HepG2 (cell line): ENCODE measurements at regions not wholly inside any gene's neighbourhood (a gene's known extent, or its start where the extent isn't known, plus 50 kb on each side); places are given as distances from the start of the nearest gene placed in this dataset.

ENCODE experiments used
- ATAC-seq: fragments of 200-7000 bp; cut with Tn5 transposase; 3 replicates; pipeline ENCODE4 v1.9.1; 2020; ENCODE audit warnings: mild to moderate bottlenecking, moderate library complexity
- BruUV-seq: library from RNA; stranded (reverse); fragments of 400-500 nt; replicated peaks from 2 replicates; lab custom pipeline; 2021; lab: Mats Ljungman, UMichigan
- CTCF ChIA-PET: fragments of 300-600 bp; formaldehyde crosslinking; extraction: SDS; loops from one replicate; lab custom pipeline; 2021; ENCODE audit warnings: low total read pairs, inconsistent platforms, low intra/inter-chr PET ratio; lab: Yijun Ruan, JAX
- POLR2A ChIA-PET: fragments of 350-600 bp; sonication (Branson Sonifier 250); formaldehyde crosslinking; loops from one replicate; lab custom pipeline; 2020; ENCODE audit warnings: antibody characterized with exemption, inconsistent platforms; lab: Yijun Ruan, JAX
- DNase-seq: peaks from one replicate; pipeline ENCODE4 v3.0.0-alpha.2; 2015; ENCODE audit warnings: low spot score
- FAIRE-seq: peaks from 3 replicates; lab custom pipeline; 2011; peaks lifted over from hg19 to GRCh38; lab: Jason Lieb, UNC
- H2AFZ ChIP-seq: one replicate; pipeline ENCODE4 v1.6.1; 2011; ENCODE audit warnings: low read length, inconsistent platforms
- H3K27ac ChIP-seq: fragments of 300-600 bp; 3 replicates; pipeline ENCODE4 v1.8.0; 2011; ENCODE audit warnings: mixed run types, mild to moderate bottlenecking, mixed read lengths, low read length, inconsistent platforms; ENCODE audit not compliant: insufficient read depth; ENCODE audit errors: extremely low read length
- H3K27me3 ChIP-seq, 2 experiments: fragments of 200-600 bp in 1 of 2; 2 replicates in 1 of 2; 3 replicates in 1 of 2; pipeline versions ENCODE4 v1.6.0 to v1.8.0; 2011; ENCODE audit warnings: low read length in 2 of 2, mild to moderate bottlenecking in 2 of 2, moderate library complexity in 2 of 2, inconsistent platforms in 1 of 2; ENCODE audit not compliant: insufficient read depth in 2 of 2, control insufficient read depth in 1 of 2
- H3K36me3 ChIP-seq, 2 experiments: fragments of 200-600 bp in 1 of 2; replicated peaks in 1 of 2; 2 replicates in 1 of 2; 3 replicates in 1 of 2; pipeline versions ENCODE4 v1.5.1 to v1.8.0; 2011; ENCODE audit warnings: low read length in 2 of 2, inconsistent platforms in 1 of 2; ENCODE audit not compliant: insufficient read depth in 2 of 2, control insufficient read depth in 1 of 2
- H3K4me1 ChIP-seq: 2 replicates; pipeline ENCODE4 v1.5.1; 2012; ENCODE audit warnings: low read length, inconsistent platforms; ENCODE audit not compliant: insufficient read depth
- H3K4me2 ChIP-seq: 2 replicates; pipeline ENCODE4 v1.6.0; 2011; ENCODE audit warnings: low read depth, low read length, inconsistent platforms
- H3K4me3 ChIP-seq, 3 experiments: fragments of 200-600 bp in 1 of 3; sonication (generic), shearing (Covaris generic) in 1 of 3; replicated peaks in 1 of 3; 2 replicates each; pipeline ENCODE4 v1.5.1; 2011 to 2016; ENCODE audit warnings: low read length in 3 of 3, inconsistent platforms in 2 of 3, low read depth in 2 of 3, mild to moderate bottlenecking in 2 of 3, control low read depth in 1 of 3, mixed read lengths in 1 of 3; ENCODE audit not compliant: insufficient read depth in 1 of 3
- H3K79me2 ChIP-seq: one replicate; pipeline ENCODE4 v1.6.1; 2011; ENCODE audit warnings: low read length, inconsistent platforms; ENCODE audit not compliant: insufficient read depth
- H3K9ac ChIP-seq: 2 replicates; pipeline ENCODE4 v1.6.0; 2011; ENCODE audit warnings: mild to moderate bottlenecking, low read depth, low read length, inconsistent platforms; ENCODE audit not compliant: insufficient read depth
- H3K9me3 ChIP-seq: 2 replicates; pipeline ENCODE4 v1.5.1; 2012; ENCODE audit warnings: mild to moderate bottlenecking, low read length
- H4K20me1 ChIP-seq: 2 replicates; pipeline ENCODE4 v1.6.0; 2011; ENCODE audit warnings: inconsistent platforms, mild to moderate bottlenecking, low read length, moderate library complexity; ENCODE audit not compliant: insufficient read depth
- EHMT2 ChIP-seq: fragments of 200-600 bp; sonication (generic); IDR thresholded peaks from 2 replicates; pipeline ENCODE4 v1.7.0; 2017; ENCODE audit warnings: antibody characterized with exemption, low read depth, low read length, borderline replicate concordance
- FOXA3 ChIP-seq: IDR thresholded peaks from 2 replicates; pipeline ENCODE4 v1.6.1; 2016; ENCODE audit warnings: missing genetic modification reagents, missing compliant biosample characterization
- HDAC2 ChIP-seq: sonication (generic); formaldehyde crosslinking; IDR thresholded peaks from 2 replicates; pipeline ENCODE4 v1.4.0; 2020; ENCODE audit warnings: missing genetic modification reagents
- HMG20B ChIP-seq: conservative IDR thresholded peaks from 2 replicates; pipeline ENCODE4 v1.6.1; 2016; ENCODE audit warnings: missing genetic modification reagents, missing compliant biosample characterization
- HOXA5 ChIP-seq: sonication (generic); formaldehyde crosslinking; IDR thresholded peaks from 2 replicates; pipeline ENCODE4 v1.4.0; 2020; ENCODE audit warnings: missing genetic modification reagents
- KAT8 ChIP-seq: IDR thresholded peaks from 2 replicates; pipeline ENCODE4 v1.6.1; 2016; ENCODE audit warnings: missing genetic modification reagents, missing compliant biosample characterization
- MAF1 ChIP-seq: sonication (generic); formaldehyde crosslinking; IDR thresholded peaks from 2 replicates; pipeline ENCODE4 v1.5.0; 2020; ENCODE audit warnings: missing genetic modification reagents, borderline replicate concordance
- MEF2D ChIP-seq: sonication (generic); formaldehyde crosslinking; IDR thresholded peaks from 2 replicates; pipeline ENCODE4 v1.5.1; 2020; ENCODE audit warnings: mild to moderate bottlenecking, missing genetic modification reagents
- PHF21A ChIP-seq: sonication (generic); formaldehyde crosslinking; IDR thresholded peaks from 2 replicates; pipeline ENCODE4 v1.5.0; 2020; ENCODE audit warnings: mild to moderate bottlenecking, missing genetic modification reagents
- RBM22 ChIP-seq: fragments of 200-400 bp; formaldehyde crosslinking; optimal IDR thresholded peaks from 2 replicates; pipeline ENCODE3; 2017; ENCODE audit warnings: mild to moderate bottlenecking, low read length, moderate library complexity
- ZBTB20 ChIP-seq: sonication (generic); formaldehyde crosslinking; IDR thresholded peaks from 2 replicates; pipeline ENCODE4 v1.8.1; 2023; ENCODE audit warnings: missing genetic modification reagents, low read depth, mild to moderate bottlenecking, borderline replicate concordance
- ZBTB21 ChIP-seq: sonication (generic); formaldehyde crosslinking; IDR thresholded peaks from 2 replicates; pipeline ENCODE4 v1.4.0; 2020; ENCODE audit warnings: missing genetic modification reagents
- ZFP82 ChIP-seq: sonication (generic); formaldehyde crosslinking; IDR thresholded peaks from 2 replicates; pipeline ENCODE4 v1.5.1; 2020; ENCODE audit warnings: mild to moderate bottlenecking, missing genetic modification reagents, borderline replicate concordance
- ZFYVE20 ChIP-seq: sonication (generic); formaldehyde crosslinking; IDR thresholded peaks from 2 replicates; pipeline ENCODE4 v1.8.0; 2023; ENCODE audit warnings: low read depth, mild to moderate bottlenecking, moderate library complexity, missing genetic modification reagents, borderline replicate concordance
- ZNF207 ChIP-seq: fragments of 450-650 bp; IDR thresholded peaks from 2 replicates; pipeline ENCODE4 v1.6.1; 2016; ENCODE audit warnings: antibody characterized with exemption, borderline replicate concordance
- ZNF546 ChIP-seq: sonication (generic); formaldehyde crosslinking; conservative IDR thresholded peaks from 2 replicates; pipeline ENCODE4 v1.8.1; 2023; ENCODE audit warnings: mild to moderate bottlenecking, missing genetic modification reagents
- ZNF577 ChIP-seq: sonication (generic); formaldehyde crosslinking; IDR thresholded peaks from 2 replicates; pipeline ENCODE4 v1.4.0; 2020; ENCODE audit warnings: mild to moderate bottlenecking, low read depth, missing genetic modification reagents, borderline replicate concordance
- WGBS: methylation state at CpG from one replicate; pipeline ENCODE4 v1.1.6; 2017; ENCODE audit warnings: low lambda C conversion rate; 5-methylcytosine and 5-hydroxymethylcytosine counted together
- in situ Hi-C: cut with HindIII; loops from 2 replicates; pipeline ENCODE4 v1.10.0; 2017; ENCODE audit warnings: low pct_unique_long_range_greater_than_20kb; ENCODE audit not compliant: extremely low pct_ligation_motif_present
- intact Hi-C: fragments of 100-400 bp; cut with micrococcal nuclease; formaldehyde crosslinking; loops from one replicate; pipeline ENCODE4 v1.10.0; 2022; ENCODE audit not compliant: unreplicated experiment
- TF ChIP-seq, protein P1 (sequence below): sonication (generic); formaldehyde crosslinking; IDR thresholded peaks from 2 replicates; pipeline ENCODE4 v1.4.0; 2020; ENCODE audit warnings: mild to moderate bottlenecking, missing genetic modification reagents

DNA sequence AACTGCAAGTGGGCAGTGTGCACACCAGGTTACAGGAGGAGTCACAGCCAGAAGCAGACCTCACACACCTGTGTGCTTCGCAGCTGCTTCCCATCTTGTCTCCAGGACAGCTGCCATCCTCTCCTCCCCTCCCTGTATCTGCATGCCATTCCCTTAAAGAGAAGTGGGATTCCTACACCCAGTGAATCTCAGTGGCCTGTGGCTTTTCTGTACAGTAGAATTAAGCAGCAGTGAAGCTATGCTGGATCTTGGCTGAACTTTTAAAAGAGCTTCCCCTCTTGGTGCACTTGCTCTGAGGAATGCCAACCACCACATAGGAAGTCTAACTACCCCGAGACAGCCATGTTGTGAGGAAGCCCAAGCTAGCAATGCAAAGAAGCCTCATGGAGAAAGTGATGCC is 236.5 kb upstream of the ZMIZ1 start:
- in situ Hi-C loops, result no loop called here
- POLR2A ChIA-PET, result no interaction called here
- DNase-seq, result no peak

DNA sequence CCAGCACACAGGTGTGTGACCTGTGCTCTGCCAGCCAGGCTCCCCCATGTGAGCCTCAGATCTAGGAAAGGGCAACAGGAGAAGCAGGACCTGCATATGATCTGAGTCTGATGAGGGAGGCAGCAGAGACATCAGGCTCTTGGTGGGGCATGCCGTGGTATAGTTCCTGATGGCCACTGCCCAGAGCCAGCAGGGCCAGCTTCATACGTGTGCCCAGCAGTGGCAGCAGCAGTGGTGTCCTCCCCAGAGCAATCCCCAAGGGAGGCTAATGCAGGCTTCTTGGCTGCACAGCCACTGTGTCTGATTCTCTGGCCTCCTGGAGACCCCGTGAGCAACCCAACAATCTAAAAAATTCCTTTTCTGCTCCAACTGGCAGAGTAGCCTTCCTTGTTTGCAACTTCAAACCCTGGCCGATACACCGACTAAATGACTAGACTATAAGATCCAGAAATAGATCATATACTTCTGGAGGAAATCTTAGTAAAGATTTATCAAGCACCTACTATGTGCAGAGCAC is 230.6 kb upstream of the ZMIZ1 start:
- DNase-seq, result no peak
- no peak for ATAC-seq
- no peak for FAIRE-seq
- WGBS, result 37% methylated on average over 5 of the region's 5 CpGs
- Histone ChIP-seq H3K9me3 (no peaks in the 10 kb centered on the region), H3K79me2 (no peaks in the 10 kb centered on the region), H3K4me3 (no peak overlapping the region), H3K4me2 (no peak overlapping the region), H4K20me1 (no peaks in the 10 kb centered on the region), H3K27ac (no peak overlapping the region), H3K36me3 (no peaks in the 10 kb centered on the region), H3K4me1 (no peaks in the 10 kb centered on the region), H3K9ac (no peak overlapping the region), H3K27me3 (peaks cover 4 to 25% of the 10 kb centered on the region in 2 experiments; a peak in 3 of 5 replicates), H2AFZ (no peak overlapping the region)
- BruUV-seq, result no TSS peak
- in situ Hi-C loops, result no loop called here
- ChIA-PET POLR2A (no interaction called here), CTCF (no interaction called here)
- TF ChIP-seq ZFYVE20 (no peak), ZNF207 (no peak), MAF1 (CRISPR knock-in tag) (no peak), RBM22 (no peak), ZFP82 (no peak), HOXA5 (CRISPR knock-in tag) (no peak), HDAC2 (CRISPR knock-in tag) (no peak), FOXA3 (CRISPR knock-in tag) (no peak), ZBTB21 (CRISPR knock-in tag) (no peak), HMG20B (CRISPR knock-in tag) (no peak), ZNF577 (CRISPR knock-in tag) (no peak), EHMT2 (no peak), ZNF546 (CRISPR knock-in tag) (no peak), ZBTB20 (CRISPR knock-in tag) (no peak), PHF21A (CRISPR knock-in tag) (no peak)
- intact Hi-C loops, result no loop called here

More for the DNA sequence above, 236.5 kb upstream of the ZMIZ1 start:
- Histone ChIP-seq H3K36me3 (no peaks in the 10 kb centered on the region), H3K4me2 (no peak overlapping the region), H3K4me1 (no peaks in the 10 kb centered on the region), H3K79me2 (no peaks in the 10 kb centered on the region)
- no peak for FAIRE-seq
- TF ChIP-seq, protein P1, sequence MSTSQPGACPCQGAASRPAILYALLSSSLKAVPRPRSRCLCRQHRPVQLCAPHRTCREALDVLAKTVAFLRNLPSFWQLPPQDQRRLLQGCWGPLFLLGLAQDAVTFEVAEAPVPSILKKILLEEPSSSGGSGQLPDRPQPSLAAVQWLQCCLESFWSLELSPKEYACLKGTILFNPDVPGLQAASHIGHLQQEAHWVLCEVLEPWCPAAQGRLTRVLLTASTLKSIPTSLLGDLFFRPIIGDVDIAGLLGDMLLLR (CRISPR knock-in tag), result no peak
- TF ChIP-seq MEF2D (CRISPR knock-in tag), result no peak
- no peak for TF ChIP-seq KAT8 (CRISPR knock-in tag)
- TF ChIP-seq, all 625 proteins: peak for 0
- no TSS peak for BruUV-seq
- Histone ChIP-seq H3K4me3 (no peak overlapping the region), H3K27ac (no peak overlapping the region), H2AFZ (no peak overlapping the region), H4K20me1 (no peaks in the 10 kb centered on the region), H3K9me3 (no peaks in the 10 kb centered on the region), H3K9ac (no peak overlapping the region), H3K27me3 (peaks cover 0 to 20% of the 10 kb centered on the region in 2 experiments; a peak in 3 of 5 replicates)
- intact Hi-C loops, result no loop called here
- 0% methylated on average over 2 of the region's 2 CpGs for WGBS
- CTCF ChIA-PET, result no interaction called here
- ATAC-seq, result no peak
